AG04450 (cell line): ENCODE measurements at regions not wholly inside any gene's neighbourhood (a gene's known extent, or its start where the extent isn't known, plus 50 kb on each side); places are given as distances from the start of the nearest gene placed in this dataset.

ENCODE experiments used
- CTCF ChIA-PET: fragments of 300-600, 350-600 bp; formaldehyde crosslinking; extraction: SDS; loops from one replicate; lab custom pipeline; 2022; ENCODE audit warnings: antibody characterized with exemption, inconsistent platforms; lab: Charles Lee
- POLR2A ChIA-PET: fragments of 350-600 bp; formaldehyde crosslinking; extraction: SDS; loops from one replicate; lab custom pipeline; 2021; ENCODE audit warnings: antibody characterized with exemption, inconsistent platforms; lab: Yijun Ruan, JAX
- DNase-seq: peaks from one replicate; pipeline ENCODE4 v3.0.0-alpha.2; 2011; ENCODE audit warnings: low read depth, low spot score
- H3K27ac ChIP-seq: one replicate; pipeline ENCODE4 v1.5.1; 2012; ENCODE audit warnings: low read depth, low read length, control low read depth
- H3K27me3 ChIP-seq: one replicate; pipeline ENCODE4 v1.6.0; 2012; ENCODE audit warnings: low read length; ENCODE audit not compliant: control insufficient read depth, insufficient read depth
- H3K4me3 ChIP-seq: 2 replicates; pipeline ENCODE4 v1.5.1; 2011; ENCODE audit warnings: mild to moderate bottlenecking, low read depth, low read length, control low read depth
- H3K9me3 ChIP-seq: 2 replicates; pipeline ENCODE4 v1.5.1; 2012; ENCODE audit warnings: low read length; ENCODE audit not compliant: control insufficient read depth, insufficient read depth
- TF ChIP-seq, protein P1 (sequence below): IDR thresholded peaks from 2 replicates; pipeline ENCODE4 v1.5.1; 2011; ENCODE audit warnings: low read depth, low read length, control low read depth, inconsistent platforms

DNA sequence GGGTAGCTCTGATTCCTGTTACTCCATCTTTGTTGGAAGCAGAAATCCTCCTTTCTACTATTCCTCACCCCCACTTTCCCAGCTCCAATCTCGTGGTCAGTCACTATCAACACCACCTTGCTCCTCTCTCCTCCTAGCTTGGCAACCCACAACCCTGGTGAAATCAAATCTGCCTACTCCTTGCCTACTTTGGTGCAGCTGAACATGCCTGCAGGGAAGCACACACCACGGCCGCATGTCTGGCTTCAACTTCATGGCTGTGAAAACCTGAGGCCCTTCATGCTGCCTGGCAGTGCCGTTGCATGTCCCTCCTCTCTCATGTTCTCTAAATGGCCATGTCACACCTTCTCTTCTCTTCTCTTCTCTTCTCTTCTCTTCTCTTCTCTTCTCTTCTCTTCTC is 112.4 kb upstream of the FOXA2 start:
- CTCF ChIA-PET: interaction anchor here (13.2 kb wide), 1 partner anchor 644 kb away, joined by 270 read pairs; no protein-coding TSS in a partner anchor
- Histone ChIP-seq H3K4me3 (no peak overlapping the region), H3K27ac (no peak overlapping the region), H3K9me3 (no peaks in the 10 kb centered on the region; the same call in 1 of the 2 replicates), H3K27me3 (no peaks in the 10 kb centered on the region)
- no peak for DNase-seq
- TF ChIP-seq, protein P1, sequence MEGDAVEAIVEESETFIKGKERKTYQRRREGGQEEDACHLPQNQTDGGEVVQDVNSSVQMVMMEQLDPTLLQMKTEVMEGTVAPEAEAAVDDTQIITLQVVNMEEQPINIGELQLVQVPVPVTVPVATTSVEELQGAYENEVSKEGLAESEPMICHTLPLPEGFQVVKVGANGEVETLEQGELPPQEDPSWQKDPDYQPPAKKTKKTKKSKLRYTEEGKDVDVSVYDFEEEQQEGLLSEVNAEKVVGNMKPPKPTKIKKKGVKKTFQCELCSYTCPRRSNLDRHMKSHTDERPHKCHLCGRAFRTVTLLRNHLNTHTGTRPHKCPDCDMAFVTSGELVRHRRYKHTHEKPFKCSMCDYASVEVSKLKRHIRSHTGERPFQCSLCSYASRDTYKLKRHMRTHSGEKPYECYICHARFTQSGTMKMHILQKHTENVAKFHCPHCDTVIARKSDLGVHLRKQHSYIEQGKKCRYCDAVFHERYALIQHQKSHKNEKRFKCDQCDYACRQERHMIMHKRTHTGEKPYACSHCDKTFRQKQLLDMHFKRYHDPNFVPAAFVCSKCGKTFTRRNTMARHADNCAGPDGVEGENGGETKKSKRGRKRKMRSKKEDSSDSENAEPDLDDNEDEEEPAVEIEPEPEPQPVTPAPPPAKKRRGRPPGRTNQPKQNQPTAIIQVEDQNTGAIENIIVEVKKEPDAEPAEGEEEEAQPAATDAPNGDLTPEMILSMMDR: no peak
- POLR2A ChIA-PET: no interaction called here

DNA sequence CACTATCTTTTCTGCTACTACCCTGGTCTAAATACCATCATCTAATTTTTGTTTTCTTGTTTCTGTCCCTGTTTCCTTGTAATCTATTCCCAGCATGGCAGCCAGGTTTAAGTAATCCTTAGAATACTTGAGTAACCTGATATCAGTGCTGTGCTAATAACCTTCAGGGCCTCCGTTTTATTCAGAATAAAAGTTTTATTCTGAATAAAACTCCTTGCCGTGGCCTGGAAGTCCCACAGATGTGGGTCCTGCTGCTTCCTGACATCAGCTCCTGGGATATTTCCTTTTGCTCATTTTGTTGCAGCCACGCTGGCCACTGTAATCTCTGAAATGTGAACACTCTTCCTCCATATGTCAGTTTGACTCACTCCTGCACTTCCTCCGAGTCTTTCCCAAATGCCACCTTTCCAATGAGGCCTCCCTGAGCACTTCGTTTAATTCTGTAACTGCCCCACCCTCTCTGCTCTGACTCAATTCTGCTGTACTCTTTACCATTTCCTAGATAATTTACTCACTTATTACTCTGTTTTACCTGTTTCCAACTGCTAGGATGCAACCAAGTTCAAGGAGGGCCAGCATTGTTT is 114.0 kb upstream of the FOXA2 start:
- TF ChIP-seq, protein P1: no peak
- Histone ChIP-seq H3K27ac (no peak overlapping the region), H3K9me3 (no peaks in the 10 kb centered on the region), H3K27me3 (no peaks in the 10 kb centered on the region), H3K4me3 (no peak overlapping the region)
- DNase-seq: no peak
- POLR2A ChIA-PET: no interaction called here
- CTCF ChIA-PET: no interaction called here

DNA sequence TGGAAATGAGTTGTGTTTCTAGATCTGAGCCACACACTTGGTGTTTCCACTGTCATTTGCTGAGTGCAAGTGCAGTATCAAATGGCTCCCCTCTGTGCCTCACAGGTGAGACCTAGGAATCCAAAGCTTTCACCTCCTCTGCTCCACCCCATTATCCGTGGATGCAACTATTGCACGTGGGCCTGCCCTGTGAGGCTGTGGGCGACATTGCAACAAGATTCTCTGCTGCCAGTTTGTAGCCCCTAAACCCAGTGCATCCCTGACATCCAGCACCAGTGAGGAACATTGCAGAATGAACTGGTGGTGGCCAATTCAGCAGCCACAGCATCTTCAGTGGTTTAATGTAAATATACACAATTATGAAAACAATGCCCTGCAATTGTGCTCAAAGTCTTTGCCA is 115.0 kb upstream of the FOXA2 start:
- Histone ChIP-seq H3K9me3 (no peaks in the 10 kb centered on the region), H3K27me3 (no peaks in the 10 kb centered on the region), H3K27ac (no peak overlapping the region), H3K4me3 (no peak overlapping the region)
- CTCF ChIA-PET: no interaction called here
- POLR2A ChIA-PET: no interaction called here
- TF ChIP-seq, protein P1: no peak
- DNase-seq: no peak

DNA sequence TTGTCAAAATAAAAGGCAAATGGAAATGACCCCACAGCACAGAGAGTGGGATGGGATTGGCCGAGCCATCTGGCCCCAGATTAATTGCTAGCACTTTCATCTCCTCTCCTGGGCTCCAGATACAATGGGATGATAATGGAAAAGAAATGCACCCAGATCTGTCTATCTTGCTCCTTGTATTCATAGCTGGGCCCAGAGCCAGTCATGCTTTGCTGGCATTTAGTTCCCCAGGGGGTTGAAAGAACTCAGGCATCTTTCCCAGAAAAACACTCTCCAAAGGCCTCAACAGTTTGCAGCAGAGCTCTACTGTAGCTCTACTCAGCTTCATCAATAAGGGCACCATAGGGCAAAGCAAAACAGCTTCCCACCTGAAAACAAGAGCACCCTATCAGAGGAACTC is 116.0 kb upstream of the FOXA2 start:
- H3K27ac ChIP-seq: no peak overlapping the region
- POLR2A ChIA-PET: no interaction called here
- no peak overlapping the region for H3K4me3 ChIP-seq
- CTCF ChIA-PET: interaction anchor here (1.2 to 4.1 kb wide), 2 partner anchors 9 to 17 kb away, joined by 3 to 20 read pairs; no protein-coding TSS in a partner anchor
- TF ChIP-seq, protein P1: no peak
- no peak for DNase-seq
- no peaks in the 10 kb centered on the region for H3K9me3 ChIP-seq
- no peaks in the 10 kb centered on the region for H3K27me3 ChIP-seq

DNA sequence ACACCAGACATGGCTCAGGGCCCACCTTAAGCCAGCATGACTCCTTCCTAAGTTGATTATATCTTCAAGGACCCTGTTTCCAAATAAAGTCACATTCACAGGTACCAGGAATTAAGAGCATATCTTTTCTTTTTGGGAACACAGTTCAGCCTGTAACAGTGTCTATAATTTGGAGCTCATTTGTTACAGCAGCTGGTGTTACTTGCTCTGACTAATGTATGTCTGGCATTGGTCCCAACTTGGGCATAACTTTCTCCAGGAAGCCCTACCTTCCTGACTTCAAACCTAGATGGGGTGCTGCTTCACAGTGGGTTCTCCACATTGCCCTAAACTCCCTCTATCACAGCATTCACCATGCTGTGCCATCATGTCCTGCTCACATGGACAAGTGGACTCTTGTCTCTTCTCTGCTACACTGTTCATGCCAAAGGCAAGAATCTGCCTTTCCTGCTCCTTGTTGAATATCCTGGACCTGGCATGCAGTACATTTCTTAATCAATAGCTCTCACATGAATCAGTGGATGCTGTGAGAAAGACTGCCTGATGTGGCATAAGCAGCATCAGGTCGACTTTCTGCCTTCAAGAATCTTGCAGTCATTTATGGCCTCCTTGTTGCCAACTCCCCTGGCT is 117.4 kb upstream of the FOXA2 start:
- ChIA-PET POLR2A (no interaction called here), CTCF (interaction anchor here (4.1 kb wide), 1 partner anchor 10 kb away, joined by 20 read pairs; no protein-coding TSS in a partner anchor)
- TF ChIP-seq, protein P1: no peak
- Histone ChIP-seq H3K9me3 (no peaks in the 10 kb centered on the region), H3K27ac (no peak overlapping the region), H3K27me3 (no peaks in the 10 kb centered on the region), H3K4me3 (no peak overlapping the region)
- DNase-seq: no peak
